ENCODE measurements at regions not wholly inside any gene's neighbourhood (a gene's known extent, or its start where the extent isn't known, plus 50 kb on each side); places are given as distances from the start of the nearest gene placed in this dataset.

DNA sequence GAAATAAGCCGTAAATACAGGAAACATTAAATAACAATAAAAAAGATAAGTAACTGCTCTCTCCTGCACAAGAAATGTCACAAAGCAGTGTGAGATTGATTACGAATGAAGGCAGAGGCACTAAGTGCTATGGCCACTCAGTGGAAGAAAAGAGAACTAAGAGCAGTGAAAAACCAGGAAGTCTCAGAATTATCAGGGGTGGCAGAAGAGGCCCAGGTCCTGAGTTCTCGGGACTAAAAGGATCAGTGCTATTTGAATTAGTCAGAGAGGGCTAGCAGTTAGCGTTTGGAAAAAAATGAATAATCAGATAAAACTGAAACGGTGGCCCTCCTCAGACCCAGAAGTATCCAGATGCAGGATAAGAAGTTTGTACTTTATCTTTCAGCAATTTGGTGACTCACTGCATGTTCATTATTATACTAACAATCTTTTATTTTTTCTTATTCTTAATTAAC is 367.1 kb downstream of the ZEB2 start:
- Histone ChIP-seq H3K36me3 (no peaks in the 10 kb centered on the region), H3K27ac (no peak overlapping the region), H3K4me3 (ENCODE audit: low read depth, low read length) (no peak overlapping the region), H3K9me3 (ENCODE audit: severe bottlenecking) (no peaks in the 10 kb centered on the region), H3K27me3 (ENCODE audit: insufficient read depth, low read depth, severe bottlenecking) (no peaks in the 10 kb centered on the region)
- no peak for DNase-seq
- no peak for TF ChIP-seq CTCF (IDR thresholded peaks at IDR 0.05; ENCODE audit: low read depth, low read length)

DNA sequence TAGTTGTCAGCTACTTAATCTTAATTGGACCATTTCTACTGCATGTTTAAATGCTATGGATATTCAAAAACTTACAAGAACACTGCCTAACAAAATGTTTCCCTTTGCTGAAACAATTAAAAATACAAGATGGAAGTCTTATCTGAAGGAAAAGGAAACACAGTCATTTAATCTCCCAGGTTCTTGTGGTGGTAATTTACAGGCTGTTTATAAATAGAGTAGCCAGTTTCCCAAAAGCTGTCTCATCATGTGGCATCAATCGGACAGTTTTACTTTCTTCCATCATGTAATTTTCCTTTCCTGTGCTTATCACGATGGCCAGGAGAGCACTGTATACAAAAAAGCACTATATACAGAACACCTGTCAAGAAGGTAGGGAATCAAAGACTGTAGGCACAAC is 368.1 kb downstream of the ZEB2 start:
- H3K27ac ChIP-seq, result no peak overlapping the region
- no peaks in the 10 kb centered on the region for H3K9me3 ChIP-seq (ENCODE audit: severe bottlenecking)

DNA sequence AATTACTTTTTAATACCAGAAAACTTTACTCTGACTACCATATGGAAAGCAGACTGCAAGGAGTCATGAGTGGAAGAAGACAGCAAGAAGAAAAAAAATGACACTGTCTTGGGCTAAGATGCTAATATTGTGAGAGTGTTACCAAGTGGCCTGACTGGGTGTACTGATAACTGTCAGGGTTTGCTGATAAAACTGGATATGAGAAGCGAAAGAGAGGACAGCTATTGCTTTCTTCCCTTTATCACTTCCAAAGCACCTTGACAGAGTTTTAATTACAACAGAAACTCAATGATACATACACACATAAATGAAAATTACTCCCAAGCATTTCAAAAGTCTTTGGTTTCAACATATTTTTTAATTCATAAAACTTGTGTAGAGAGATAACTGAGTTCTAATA is 368.5 kb downstream of the ZEB2 start:
- Histone ChIP-seq H3K27ac (no peak overlapping the region), H3K27me3 (ENCODE audit: insufficient read depth, low read depth, severe bottlenecking) (no peaks in the 10 kb centered on the region), H3K36me3 (no peaks in the 10 kb centered on the region), H3K4me3 (ENCODE audit: low read depth, low read length) (no peak overlapping the region), H3K9me3 (ENCODE audit: severe bottlenecking) (no peaks in the 10 kb centered on the region)
- TF ChIP-seq CTCF (IDR thresholded peaks at IDR 0.05; ENCODE audit: low read depth, low read length), result no peak
- DNase-seq, result no peak

More for the DNA sequence above, 368.1 kb downstream of the ZEB2 start:
- TF ChIP-seq CTCF (IDR thresholded peaks at IDR 0.05; ENCODE audit: low read depth, low read length), result no peak
- Histone ChIP-seq H3K36me3 (no peaks in the 10 kb centered on the region), H3K27me3 (ENCODE audit: insufficient read depth, low read depth, severe bottlenecking) (no peaks in the 10 kb centered on the region), H3K4me3 (ENCODE audit: low read depth, low read length) (no peak overlapping the region)
- DNase-seq, result no peak

GRCh38 chr2:144147356-144147755 is 372.6 kb downstream of the ZEB2 start:
- no peaks in the 10 kb centered on the region for H3K36me3 ChIP-seq

DNA sequence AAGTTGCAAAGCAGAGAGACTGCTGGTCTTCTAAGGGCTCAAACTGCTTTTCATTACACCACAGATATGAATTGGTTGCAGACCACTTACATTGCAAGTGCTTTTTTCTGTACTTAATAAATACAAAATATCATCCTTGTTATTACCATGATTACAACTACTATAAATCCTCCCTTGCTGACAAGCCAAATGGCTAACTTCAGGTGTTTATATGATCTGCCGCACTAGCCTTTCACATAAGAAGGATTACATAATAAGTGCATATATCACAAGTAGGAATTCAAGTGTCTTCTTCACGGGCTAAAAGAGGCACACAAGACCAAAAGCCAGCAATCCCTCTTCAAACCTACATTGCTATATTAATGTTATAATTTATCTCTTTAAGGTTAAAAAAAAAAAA is 373.0 kb downstream of the ZEB2 start:
- DNase-seq, result no peak
- Histone ChIP-seq H3K9me3 (ENCODE audit: severe bottlenecking) (no peaks in the 10 kb centered on the region), H3K4me3 (ENCODE audit: low read depth, low read length) (no peak overlapping the region), H3K27me3 (ENCODE audit: insufficient read depth, low read depth, severe bottlenecking) (no peaks in the 10 kb centered on the region), H3K27ac (no peak overlapping the region), H3K36me3 (no peaks in the 10 kb centered on the region)
- no peak for TF ChIP-seq CTCF (IDR thresholded peaks at IDR 0.05; ENCODE audit: low read depth, low read length)

More at GRCh38 chr2:144147356-144147755, 372.6 kb downstream of the ZEB2 start:
- Histone ChIP-seq H3K27ac (no peak overlapping the region), H3K4me3 (ENCODE audit: low read depth, low read length) (no peak overlapping the region), H3K9me3 (ENCODE audit: severe bottlenecking) (no peaks in the 10 kb centered on the region), H3K27me3 (ENCODE audit: insufficient read depth, low read depth, severe bottlenecking) (no peaks in the 10 kb centered on the region)
- no peak for DNase-seq
- TF ChIP-seq CTCF (IDR thresholded peaks at IDR 0.05; ENCODE audit: low read depth, low read length), result no peak

- no peak for TF ChIP-seq CTCF (IDR thresholded peaks at IDR 0.05; ENCODE audit: low read depth, low read length)
- no peaks in the 10 kb centered on the region for H3K9me3 ChIP-seq (ENCODE audit: severe bottlenecking)
- no peak for DNase-seq
Measured at GRCh38 chr2:144146076-144146475, 373.8 kb downstream of the ZEB2 start.

More at GRCh38 chr2:144146076-144146475, 373.8 kb downstream of the ZEB2 start:
- H3K27ac ChIP-seq, result no peak overlapping the region
- H3K27me3 ChIP-seq (ENCODE audit: insufficient read depth, low read depth, severe bottlenecking), result no peaks in the 10 kb centered on the region
- H3K36me3 ChIP-seq, result no peaks in the 10 kb centered on the region
- H3K4me3 ChIP-seq (ENCODE audit: low read depth, low read length), result no peak overlapping the region

All from WERI-Rb-1 (cell line).